Mesenchymal stem cell (in vitro differentiated cells and primary cell): ENCODE measurements at regions not wholly inside any gene's neighbourhood (a gene's known extent, or its start where the extent isn't known, plus 50 kb on each side); places are given as distances from the start of the nearest gene placed in this dataset.

ENCODE experiments used
- DNase-seq: peaks from one replicate; pipeline ENCODE4 v3.0.0-alpha.2; 2013
- H2AFZ ChIP-seq: one replicate; pipeline ENCODE4 v1.6.1; 2013; ENCODE audit warnings: low read depth, mild to moderate bottlenecking, control low read depth, inconsistent platforms, low read length, moderate library complexity
- H2AK5ac ChIP-seq: 2 replicates; pipeline ENCODE4 v1.6.1; 2013; ENCODE audit warnings: low read length, moderate library complexity, mild to moderate bottlenecking, inconsistent platforms; ENCODE audit not compliant: severe bottlenecking
- H2BK120ac ChIP-seq: one replicate; pipeline ENCODE4 v1.6.1; 2013; ENCODE audit warnings: low read depth, mild to moderate bottlenecking, inconsistent platforms, low read length, moderate library complexity
- H2BK12ac ChIP-seq, 2 experiments: one replicate each; pipeline ENCODE4 v1.6.1; 2013; ENCODE audit warnings: inconsistent platforms in 2 of 2, low read length in 2 of 2, mild to moderate bottlenecking in 2 of 2, moderate library complexity in 2 of 2, control low read depth in 1 of 2
- H2BK15ac ChIP-seq: one replicate; pipeline ENCODE4 v1.6.1; 2013; ENCODE audit warnings: mild to moderate bottlenecking, low read depth, inconsistent platforms; ENCODE audit not compliant: poor library complexity, severe bottlenecking
- H2BK5ac ChIP-seq: 2 replicates; pipeline ENCODE4 v1.6.1; 2013; ENCODE audit warnings: low read depth, mild to moderate bottlenecking, low read length, control low read depth, inconsistent platforms; ENCODE audit not compliant: poor library complexity, severe bottlenecking
- H3K14ac ChIP-seq, 2 experiments: one replicate each; pipeline ENCODE4 v1.6.1; 2013; ENCODE audit warnings: inconsistent platforms in 2 of 2, low read length in 2 of 2, control low read depth in 1 of 2, mild to moderate bottlenecking in 1 of 2, moderate library complexity in 1 of 2
- H3K18ac ChIP-seq, 2 experiments: one replicate each; pipeline ENCODE4 v1.6.1; 2013; ENCODE audit warnings: inconsistent platforms in 2 of 2, low read length in 2 of 2, control low read depth in 1 of 2, low read depth in 1 of 2, mild to moderate bottlenecking in 1 of 2
- H3K23ac ChIP-seq, 2 experiments: one replicate each; pipeline ENCODE4 v1.6.1; 2013; ENCODE audit warnings: inconsistent platforms in 2 of 2, low read length in 2 of 2, mild to moderate bottlenecking in 2 of 2, moderate library complexity in 2 of 2, control low read depth in 1 of 2
- H3K27ac ChIP-seq: 2 replicates; pipeline ENCODE4 v1.5.1; 2013; ENCODE audit warnings: mild to moderate bottlenecking, moderate library complexity, low read length, control low read depth, inconsistent platforms; ENCODE audit not compliant: poor library complexity, severe bottlenecking
- H3K27me3 ChIP-seq, 2 experiments: 2 replicates each; pipeline versions ENCODE4 v1.6.1 to v1.7.0; 2013; ENCODE audit warnings: low read length in 2 of 2, mild to moderate bottlenecking in 2 of 2, moderate library complexity in 2 of 2, control low read depth in 1 of 2, inconsistent platforms in 1 of 2; ENCODE audit not compliant: control insufficient read depth in 1 of 2, insufficient read depth in 1 of 2
- H3K36me3 ChIP-seq, 2 experiments: 2 replicates each; pipeline versions ENCODE4 v1.6.1 to v1.7.0; 2013; ENCODE audit warnings: low read length in 2 of 2, control low read depth in 1 of 2, inconsistent platforms in 1 of 2, low read depth in 1 of 2, mild to moderate bottlenecking in 1 of 2; ENCODE audit not compliant: insufficient read depth in 2 of 2, control insufficient read depth in 1 of 2
- H3K4ac ChIP-seq, 2 experiments: one replicate each; pipeline ENCODE4 v1.6.1; 2013; ENCODE audit warnings: inconsistent platforms in 2 of 2, low read length in 2 of 2, mild to moderate bottlenecking in 2 of 2, moderate library complexity in 2 of 2, control low read depth in 1 of 2, low read depth in 1 of 2
- H3K4me1 ChIP-seq: 2 replicates; pipeline ENCODE4 v1.6.1; 2013; ENCODE audit warnings: low read depth, low read length, control low read depth; ENCODE audit not compliant: control insufficient read depth, insufficient read depth
- H3K4me2 ChIP-seq: 2 replicates; pipeline ENCODE4 v1.6.1; 2013; ENCODE audit warnings: low read length, mild to moderate bottlenecking, inconsistent platforms; ENCODE audit not compliant: poor library complexity, severe bottlenecking
- H3K4me3 ChIP-seq, 2 experiments: 2 replicates each; pipeline versions ENCODE4 v1.5.1 to v1.7.0; 2013; ENCODE audit warnings: low read length in 2 of 2, mild to moderate bottlenecking in 2 of 2, control low read depth in 1 of 2, low read depth in 1 of 2; ENCODE audit not compliant: insufficient read depth in 1 of 2
- H3K79me1 ChIP-seq: replicated peaks from 2 replicates; pipeline ENCODE4 v1.6.1; 2013; ENCODE audit warnings: mild to moderate bottlenecking, control low read depth, low read length, inconsistent platforms; ENCODE audit not compliant: poor library complexity, severe bottlenecking
- H3K9ac ChIP-seq: 2 replicates; pipeline ENCODE4 v1.7.0; 2013; ENCODE audit warnings: mild to moderate bottlenecking, low read length, moderate library complexity
- H3K9me3 ChIP-seq: 2 replicates; pipeline ENCODE4 v1.7.0; 2013; ENCODE audit warnings: mild to moderate bottlenecking, low read length; ENCODE audit not compliant: control insufficient read depth
- H4K8ac ChIP-seq: one replicate; pipeline ENCODE4 v1.6.1; 2013; ENCODE audit warnings: inconsistent platforms, mild to moderate bottlenecking, low read length, moderate library complexity
- H4K91ac ChIP-seq: one replicate; pipeline ENCODE4 v1.6.1; 2013; ENCODE audit warnings: mild to moderate bottlenecking, low read length, inconsistent platforms
- WGBS: methylation state at CpG from one replicate; pipeline ENCODE4 v1.1.7; 2013; ENCODE audit warnings: mixed read lengths; 5-methylcytosine and 5-hydroxymethylcytosine counted together

DNA sequence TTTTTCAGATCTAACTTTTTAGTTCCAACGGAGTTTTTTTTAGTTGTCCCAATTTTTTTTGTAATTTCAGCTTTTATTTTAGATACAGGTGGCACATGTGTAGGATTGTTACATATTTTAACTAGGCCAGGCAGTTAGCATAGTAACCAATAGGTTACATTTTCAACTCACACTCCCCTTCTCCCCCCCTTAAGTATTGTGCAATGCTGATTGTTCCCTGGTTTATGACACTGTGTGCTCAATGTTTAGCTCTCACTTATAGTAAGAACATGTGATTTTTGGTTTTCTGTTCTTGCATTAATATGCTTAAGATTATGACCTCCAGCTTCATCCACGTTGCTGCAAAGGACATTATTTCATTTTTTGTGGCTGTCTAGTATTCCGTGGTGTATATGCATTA lies 503.2 kb downstream of the CDH9 start:
- H4K8ac ChIP-seq, result no peak overlapping the region
- no peak overlapping the region for H3K4me2 ChIP-seq
- no peak overlapping the region for H3K4ac ChIP-seq
- no peak overlapping the region for H2BK120ac ChIP-seq
- no peak overlapping the region for H2AK5ac ChIP-seq
- H3K23ac ChIP-seq, result no peak overlapping the region
- H3K9me3 ChIP-seq, result no peaks in the 10 kb centered on the region
- no peak overlapping the region for H3K27ac ChIP-seq
- H2BK15ac ChIP-seq, result no peak overlapping the region
- H3K27me3 ChIP-seq, result no peaks in the 10 kb centered on the region
- WGBS, result 0% methylated on average over 2 of the region's 3 CpGs
- no peak overlapping the region for H3K14ac ChIP-seq
- no peak overlapping the region for H4K91ac ChIP-seq
- H3K9ac ChIP-seq, result no peak overlapping the region
- no peak overlapping the region for H2BK5ac ChIP-seq
- no peak overlapping the region for H3K18ac ChIP-seq
- H2BK12ac ChIP-seq, result no peak overlapping the region
- H2AFZ ChIP-seq, result no peak overlapping the region
- no peaks in the 10 kb centered on the region for H3K36me3 ChIP-seq
- H3K79me1 ChIP-seq, result no peaks in the 10 kb centered on the region
- no peak for DNase-seq
- H3K4me1 ChIP-seq, result no peaks in the 10 kb centered on the region
- no peak overlapping the region for H3K4me3 ChIP-seq

DNA sequence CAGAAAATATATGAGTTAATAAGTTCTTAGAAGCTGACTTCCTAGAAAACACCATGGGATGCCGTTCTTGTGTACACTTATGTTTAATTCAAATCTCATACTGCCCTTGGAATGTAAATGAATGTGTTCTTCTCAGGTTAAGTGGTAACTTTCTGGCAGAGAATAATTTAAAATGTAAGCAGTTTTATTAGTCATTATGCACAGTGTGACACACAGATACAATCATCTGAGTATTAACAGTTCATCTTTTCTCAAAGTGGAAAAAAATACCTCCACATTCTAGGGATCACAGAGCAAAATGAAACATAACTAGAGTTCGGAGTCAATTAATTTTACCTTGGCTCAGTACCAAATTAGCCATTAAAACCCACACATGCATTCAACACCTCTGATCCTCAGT lies 508.1 kb downstream of the CDH9 start:
- 71% methylated on average over 1 of the region's 2 CpGs for WGBS
- Histone ChIP-seq H4K8ac (no peak overlapping the region), H2BK5ac (no peak overlapping the region), H2BK15ac (no peak overlapping the region), H2BK12ac (no peak overlapping the region), H3K14ac (no peak overlapping the region), H3K4me3 (no peak overlapping the region), H3K79me1 (no peaks in the 10 kb centered on the region), H2AK5ac (no peak overlapping the region), H3K9ac (no peak overlapping the region), H3K18ac (no peak overlapping the region), H3K36me3 (no peaks in the 10 kb centered on the region), H3K4me2 (no peak overlapping the region), H2BK120ac (no peak overlapping the region), H3K27ac (no peak overlapping the region), H3K23ac (no peak overlapping the region), H3K4me1 (no peaks in the 10 kb centered on the region), H3K27me3 (no peaks in the 10 kb centered on the region), H4K91ac (no peak overlapping the region), H3K9me3 (peaks cover under 1% of the 10 kb centered on the region), H3K4ac (no peak overlapping the region), H2AFZ (no peak overlapping the region)
- no peak for DNase-seq

GRCh38 chr5:26519245-26519644 lies 519.1 kb downstream of the CDH9 start:
- H3K23ac ChIP-seq, result no peak overlapping the region
- H2BK120ac ChIP-seq, result no peak overlapping the region
- H3K9me3 ChIP-seq, result peaks cover 10% of the 10 kb centered on the region
- no peaks in the 10 kb centered on the region for H3K79me1 ChIP-seq
- H3K36me3 ChIP-seq, result no peaks in the 10 kb centered on the region
- no peaks in the 10 kb centered on the region for H3K27me3 ChIP-seq
- H3K4ac ChIP-seq, result no peak overlapping the region
- WGBS, result 51% methylated on average over 3 of the region's 3 CpGs
- H2AFZ ChIP-seq, result no peak overlapping the region
- no peak overlapping the region for H3K18ac ChIP-seq
- no peak for DNase-seq
- no peak overlapping the region for H3K27ac ChIP-seq
- no peak overlapping the region for H3K4me3 ChIP-seq
- H4K8ac ChIP-seq, result no peak overlapping the region
- H3K9ac ChIP-seq, result no peak overlapping the region
- H2BK15ac ChIP-seq, result no peak overlapping the region
- no peak overlapping the region for H2AK5ac ChIP-seq
- H3K14ac ChIP-seq, result no peak overlapping the region
- H2BK5ac ChIP-seq, result no peak overlapping the region
- no peak overlapping the region for H2BK12ac ChIP-seq
- H4K91ac ChIP-seq, result no peak overlapping the region
- no peaks in the 10 kb centered on the region for H3K4me1 ChIP-seq
- H3K4me2 ChIP-seq, result no peak overlapping the region

DNA sequence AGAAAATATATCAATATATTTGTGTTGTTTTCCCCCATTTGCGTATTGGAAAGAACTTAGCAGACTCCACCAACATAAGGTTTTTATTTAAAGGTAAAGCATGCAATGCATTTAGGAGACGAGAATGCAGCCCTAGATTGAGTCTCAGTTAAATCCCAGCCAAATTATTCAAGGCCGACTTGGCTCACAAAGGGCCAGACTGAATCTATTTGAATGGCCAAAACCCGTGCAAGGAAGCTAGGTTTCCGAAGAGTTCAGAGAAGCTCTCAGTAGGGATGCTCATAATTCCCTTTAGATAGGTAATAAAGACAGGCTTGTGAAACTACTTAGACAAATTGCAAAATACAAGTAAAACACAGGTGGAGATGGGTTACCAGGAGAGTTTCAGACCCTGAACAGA lies 520.3 kb downstream of the CDH9 start:
- 77% methylated on average over 3 of the region's 5 CpGs for WGBS
- H3K4ac ChIP-seq, result no peak overlapping the region
- H2BK120ac ChIP-seq, result no peak overlapping the region
- H2BK15ac ChIP-seq, result no peak overlapping the region
- no peak overlapping the region for H2BK12ac ChIP-seq
- no peak overlapping the region for H2AFZ ChIP-seq
- no peak overlapping the region for H3K4me2 ChIP-seq
- no peaks in the 10 kb centered on the region for H3K36me3 ChIP-seq
- H3K79me1 ChIP-seq, result no peaks in the 10 kb centered on the region
- no peak overlapping the region for H3K9ac ChIP-seq
- no peak overlapping the region for H3K18ac ChIP-seq
- peaks cover 10% of the 10 kb centered on the region for H3K9me3 ChIP-seq
- no peak overlapping the region for H4K8ac ChIP-seq
- H3K27me3 ChIP-seq, result no peaks in the 10 kb centered on the region
- H3K23ac ChIP-seq, result no peak overlapping the region
- H3K4me3 ChIP-seq, result no peak overlapping the region
- H3K27ac ChIP-seq, result no peak overlapping the region
- no peak overlapping the region for H3K14ac ChIP-seq
- no peak for DNase-seq
- no peak overlapping the region for H2BK5ac ChIP-seq
- no peaks in the 10 kb centered on the region for H3K4me1 ChIP-seq
- H4K91ac ChIP-seq, result no peak overlapping the region
- H2AK5ac ChIP-seq, result no peak overlapping the region
